ENCODE measurements at regions not wholly inside any gene's neighbourhood (a gene's known extent, or its start where the extent isn't known, plus 50 kb on each side); places are given as distances from the start of the nearest gene placed in this dataset.

DNA sequence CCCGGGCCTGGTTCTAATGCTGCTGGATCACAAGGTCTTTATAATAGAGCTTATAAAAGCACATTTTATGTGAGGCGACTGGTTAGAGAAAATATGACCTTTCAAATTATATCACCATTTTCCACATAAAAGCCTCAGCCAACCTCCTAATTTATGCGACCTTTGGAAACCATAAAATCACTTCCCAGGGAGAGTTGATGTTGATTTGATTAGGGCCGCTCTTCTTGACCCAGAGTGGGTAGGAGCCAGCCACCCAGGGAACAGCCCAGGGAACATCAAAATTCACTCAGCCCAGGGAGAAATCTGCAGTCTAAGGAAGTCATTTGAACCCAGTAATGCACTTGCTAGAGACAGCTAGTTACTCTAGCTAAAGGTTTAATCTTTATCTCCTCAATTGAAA lies 79.8 kb upstream of the TENT5A start:
- H3K23ac ChIP-seq (ENCODE audit: insufficient read length) = no peak overlapping the region
- ChIA-PET POLR2A (ENCODE audit: partially characterized antibody) (no interaction called here), CTCF (ENCODE audit: partially characterized antibody) (interaction anchor here (1.3 kb wide), 1 partner anchor 10 kb away, joined by 3 read pairs; no protein-coding TSS in a partner anchor)
- no peak overlapping the region for H3K4me2 ChIP-seq (ENCODE audit: insufficient read depth in 1 of 2, low read depth in 2 of 2, low read length in 2 of 2)
- no peak overlapping the region for H3K9ac ChIP-seq (replicated peaks in 1 of 4; ENCODE audit: extremely low read depth in 1 of 4, low read depth in 3 of 4, low read length in 3 of 4)
- no peak overlapping the region for H2BK120ac ChIP-seq (replicated peaks; ENCODE audit: low read depth, low read length)
- no peak overlapping the region for H3K4ac ChIP-seq (replicated peaks; ENCODE audit: insufficient read length, low read depth, low read length)
- no peak overlapping the region for H3K18ac ChIP-seq (ENCODE audit: extremely low read depth, low read length)
- H4K5ac ChIP-seq (ENCODE audit: insufficient read length, low read depth, low read length) = no peak overlapping the region
- no peaks in the 10 kb centered on the region for H3K9me3 ChIP-seq (ENCODE audit: insufficient read depth in 2 of 2, low read depth in 1 of 2, low read length in 1 of 2)
- no peaks in the 10 kb centered on the region for H3K23me2 ChIP-seq (ENCODE audit: low read depth, low read length)
- no peaks in the 10 kb centered on the region for H3K27me3 ChIP-seq (replicated peaks in 1 of 4; ENCODE audit: control insufficient read depth in 3 of 4, extremely low read depth in 1 of 4, insufficient read depth in 3 of 4, low read length in 3 of 4)
- H3K4me3 ChIP-seq (ENCODE audit: extremely low read depth in 1 of 4, insufficient read depth in 2 of 4, low read depth in 3 of 4, low read length in 4 of 4) = no peak overlapping the region
- no peak overlapping the region for H2BK15ac ChIP-seq (ENCODE audit: low read length)
- FAIRE-seq = no peak
- H3K56ac ChIP-seq (replicated peaks; ENCODE audit: insufficient read length, low read depth, low read length) = no peak overlapping the region
- no peaks in the 10 kb centered on the region for H3K4me1 ChIP-seq (replicated peaks in 1 of 4; ENCODE audit: control insufficient read depth in 3 of 4, insufficient read depth in 4 of 4, low read length in 3 of 4)
- H4K91ac ChIP-seq (replicated peaks; ENCODE audit: insufficient read length, low read length) = no peak overlapping the region
- H3K79me2 ChIP-seq (ENCODE audit: control insufficient read depth in 1 of 2, insufficient read depth in 2 of 2, low read length in 2 of 2) = no peaks in the 10 kb centered on the region
- no peaks in the 10 kb centered on the region for H3K79me1 ChIP-seq (ENCODE audit: low read depth, low read length)
- DNase-seq (ENCODE audit: low read depth in 1 of 2, low spot score in 2 of 2) = no peak
- H3K36me3 ChIP-seq (ENCODE audit: control insufficient read depth in 2 of 4, insufficient read depth in 4 of 4, low read length in 3 of 4) = no peaks in the 10 kb centered on the region
- H2AK5ac ChIP-seq (ENCODE audit: low read depth, low read length) = no peak overlapping the region
- H2BK5ac ChIP-seq (ENCODE audit: low read depth, low read length) = no peak overlapping the region
- no peak overlapping the region for H2AFZ ChIP-seq (ENCODE audit: low read length)
- no peak overlapping the region for H4K8ac ChIP-seq (ENCODE audit: extremely low read depth, insufficient read depth, low read length)
- no peak overlapping the region for H2BK20ac ChIP-seq (ENCODE audit: low read length)
- H3K14ac ChIP-seq (ENCODE audit: insufficient read length) = no peak overlapping the region
- 87% methylated on average over 4 of the region's 4 CpGs; no CpG with 5 or more reads in 1 of the 2 experiments for WGBS, 2 experiments (ENCODE audit: extremely low coverage in 1 of 2, insufficient coverage in 1 of 2, insufficient read length in 1 of 2, insufficient replicate concordance in 2 of 2, low coverage in 1 of 2, low lambda C conversion rate in 2 of 2, missing lambda C conversion rate in 1 of 2)
- no peaks in the 10 kb centered on the region for H4K20me1 ChIP-seq (replicated peaks in 1 of 2; ENCODE audit: control insufficient read depth in 1 of 2, insufficient read depth in 2 of 2, low read length in 2 of 2)
- H2BK12ac ChIP-seq (ENCODE audit: low read depth, low read length) = no peak overlapping the region
- H3K27ac ChIP-seq (ENCODE audit: low read depth, low read length) = no peak overlapping the region
- TF ChIP-seq TEAD4 (IDR thresholded peaks at IDR 0.05; ENCODE audit: low read depth, low read length) (no peak), CTBP2 (IDR thresholded peaks at IDR 0.05; ENCODE audit: borderline replicate concordance, insufficient read depth, insufficient read length, low read length) (no peak), JUND (IDR thresholded peaks at IDR 0.05; ENCODE audit: low read length) (no peak), SIRT6 (IDR thresholded peaks at IDR 0.05; ENCODE audit: low read length) (no peak), SP1 (IDR thresholded peaks at IDR 0.05; ENCODE audit: low read depth, low read length) (no peak), E2F6 (IDR thresholded peaks at IDR 0.05) (no peak), CHD2 (IDR thresholded peaks at IDR 0.05; ENCODE audit: low read length) (no peak), CBX5 (IDR thresholded peaks at IDR 0.05; ENCODE audit: low read depth, low read length) (no peak), MAFK (IDR thresholded peaks at IDR 0.05; ENCODE audit: low read depth, low read length) (no peak), KDM1A (IDR thresholded peaks at IDR 0.05; ENCODE audit: borderline replicate concordance, low read length) (no peak)

All from H1 (cell line).